Astrocyte (in vitro differentiated cells and primary cell): ENCODE measurements at regions not wholly inside any gene's neighbourhood (a gene's known extent, or its start where the extent isn't known, plus 50 kb on each side); places are given as distances from the start of the nearest gene placed in this dataset.

Source experiments
- CTCF ChIP-seq: IDR thresholded peaks from 2 replicates; pipeline ENCODE4 v1.5.1; 2011; ENCODE audit warnings: low read depth, mild to moderate bottlenecking, inconsistent platforms, low read length, moderate library complexity; ENCODE audit not compliant: insufficient read depth
- EZH2 ChIP-seq: IDR thresholded peaks from 2 replicates; pipeline ENCODE4 v1.6.1; 2012; ENCODE audit warnings: mild to moderate bottlenecking, low read length, inconsistent platforms; ENCODE audit not compliant: insufficient read depth

GRCh38 chr1:193890935-193891334 is 704.5 kb upstream of the B3GALT2 start:
- TF ChIP-seq CTCF: no peak
- no peak for TF ChIP-seq EZH2
